ENCODE measurements at regions not wholly inside any gene's neighbourhood (a gene's known extent, or its start where the extent isn't known, plus 50 kb on each side); places are given as distances from the start of the nearest gene placed in this dataset.

GRCh38 chr5:155451106-155451505 is 437.6 kb downstream of the KIF4B start (continued):
- no peak for TF ChIP-seq BCLAF1 (IDR thresholded peaks at IDR 0.05; ENCODE audit: borderline replicate concordance in 1 of 2, control insufficient read depth in 1 of 2, low read depth in 2 of 2, low read length in 1 of 2)

- Histone ChIP-seq H3K9me1 (ENCODE audit: control insufficient read depth, insufficient read depth, low read length) (no peaks in the 10 kb centered on the region), H3K4me3 (no peak overlapping the region), H3K4me1 (replicated peaks in 1 of 2; ENCODE audit: control insufficient read depth in 2 of 2, insufficient read depth in 2 of 2, low read length in 2 of 2) (no peaks in the 10 kb centered on the region), H3K36me3 (ENCODE audit: control insufficient read depth, insufficient read depth, low read length) (no peaks in the 10 kb centered on the region), H3K9ac (ENCODE audit: insufficient read depth in 1 of 2, low read depth in 2 of 2, low read length in 2 of 2) (no peak overlapping the region), H3K27me3 (ENCODE audit: control insufficient read depth in 2 of 2, insufficient read depth in 2 of 2, low read length in 2 of 2) (no peaks in the 10 kb centered on the region), H2AFZ (ENCODE audit: low read depth, low read length) (no peak overlapping the region), H3K9me3 (replicated peaks; ENCODE audit: control insufficient read depth, insufficient read depth, low read depth, low read length) (no peaks in the 10 kb centered on the region), H4K20me1 (replicated peaks; ENCODE audit: control insufficient read depth, insufficient read depth, low read length) (no peaks in the 10 kb centered on the region), H3K4me2 (ENCODE audit: insufficient read depth, low read length) (no peak overlapping the region), H3K79me2 (ENCODE audit: control insufficient read depth, insufficient read depth, low read length) (no peaks in the 10 kb centered on the region), H3K27ac (ENCODE audit: extremely low read depth, low read depth, low read length) (no peak overlapping the region)
- POLR2A ChIA-PET = no interaction called here
- 3% methylated on average over 3 of the region's 4 CpGs for WGBS (ENCODE audit: insufficient coverage, low coverage, missing lambda C conversion rate)
- TF ChIP-seq ZBTB11 (CRISPR knock-in tag; IDR thresholded peaks at IDR 0.05) (no peak), ZNF76 (CRISPR knock-in tag; IDR thresholded peaks at IDR 0.05; ENCODE audit: borderline replicate concordance) (no peak), HNRNPK (IDR thresholded peaks at IDR 0.05; ENCODE audit: low read depth, low read length, poor library complexity, severe bottlenecking) (no peak), MEF2A (IDR thresholded peaks at IDR 0.05; ENCODE audit: control insufficient read depth, low read depth, low read length) (no peak), HSF4 (CRISPR knock-in tag; IDR thresholded peaks at IDR 0.05; ENCODE audit: borderline replicate concordance) (no peak), CTBP1 (IDR thresholded peaks at IDR 0.05; ENCODE audit: borderline replicate concordance) (no peak), RBM15 (IDR thresholded peaks at IDR 0.05; ENCODE audit: insufficient read depth, low read length) (no peak)
- DNase-seq (ENCODE audit: extremely low read depth in 1 of 4, low spot score in 3 of 4) (no peak), ATAC-seq (no peak), FAIRE-seq (no peak)
- BruUV-seq (replicated peaks) = no TSS peak
- in situ Hi-C loops (cut with MboI) = no loop called here
- CTCF ChIA-PET (ENCODE audit: low intra/inter-chr PET ratio) = no interaction called here
- intact Hi-C loops (cut with micrococcal nuclease) = no loop called here
These were observed 442.4 kb downstream of the KIF4B start for GRCh38 chr5:155455791-155456514.
